KMS-11 (cell line): ENCODE measurements at regions not wholly inside any gene's neighbourhood (a gene's known extent, or its start where the extent isn't known, plus 50 kb on each side); places are given as distances from the start of the nearest gene placed in this dataset.

Experiments used
- H2AFZ ChIP-seq: fragments of 200-600 bp; sonication (generic); 2 replicates; pipeline ENCODE4 v1.6.1; 2016; ENCODE audit warnings: antibody characterized with exemption, mixed run types, low read depth
- H3K27ac ChIP-seq: fragments of 200-600 bp; sonication (generic); 2 replicates; pipeline ENCODE4 v1.6.1; 2016; ENCODE audit warnings: mild to moderate bottlenecking, mixed run types
- H3K27me3 ChIP-seq: fragments of 200-600 bp; sonication (generic); 2 replicates; pipeline ENCODE4 v1.6.1; 2017; ENCODE audit warnings: mild to moderate bottlenecking, low read depth, mixed run types, moderate library complexity; ENCODE audit not compliant: insufficient read depth
- H3K36me3 ChIP-seq: fragments of 200-600 bp; sonication (generic); 2 replicates; pipeline ENCODE4 v1.6.1; 2017; ENCODE audit warnings: mild to moderate bottlenecking, mixed run types; ENCODE audit not compliant: insufficient read depth
- H3K4me1 ChIP-seq: fragments of 200-600 bp; sonication (generic); 2 replicates; pipeline ENCODE4 v1.6.1; 2016; ENCODE audit warnings: mild to moderate bottlenecking, low read depth, mixed run types; ENCODE audit not compliant: poor library complexity, severe bottlenecking
- H3K4me2 ChIP-seq: fragments of 200-600 bp; sonication (generic); 2 replicates; pipeline ENCODE4 v1.7.0; 2016; ENCODE audit warnings: mild to moderate bottlenecking, mixed run types
- H3K4me3 ChIP-seq: fragments of 200-600 bp; sonication (generic); IDR thresholded peaks from 2 replicates; pipeline ENCODE4 v1.6.1; 2017; ENCODE audit warnings: low read depth, low read length, mixed read lengths; ENCODE audit not compliant: insufficient read depth
- H3K79me2 ChIP-seq: fragments of 200-600 bp; sonication (generic); 2 replicates; pipeline ENCODE4 v1.6.1; 2016; ENCODE audit warnings: low read depth, mixed run types; ENCODE audit not compliant: insufficient read depth
- H3K9ac ChIP-seq: fragments of 200-600 bp; sonication (generic); 2 replicates; pipeline ENCODE4 v1.6.1; 2016; ENCODE audit warnings: mild to moderate bottlenecking, mixed run types
- H4K20me1 ChIP-seq: fragments of 200-600 bp; sonication (generic); 2 replicates; pipeline ENCODE4 v1.6.1; 2016; ENCODE audit warnings: mild to moderate bottlenecking, mixed run types; ENCODE audit not compliant: insufficient read depth
- TF ChIP-seq, protein P1 (sequence below): fragments of 200-600 bp; sonication (generic); conservative IDR thresholded peaks from 2 replicates; pipeline ENCODE4 v1.6.1; 2017; ENCODE audit warnings: low read depth, mild to moderate bottlenecking, antibody characterized with exemption, low read length, moderate library complexity, mixed read lengths

DNA sequence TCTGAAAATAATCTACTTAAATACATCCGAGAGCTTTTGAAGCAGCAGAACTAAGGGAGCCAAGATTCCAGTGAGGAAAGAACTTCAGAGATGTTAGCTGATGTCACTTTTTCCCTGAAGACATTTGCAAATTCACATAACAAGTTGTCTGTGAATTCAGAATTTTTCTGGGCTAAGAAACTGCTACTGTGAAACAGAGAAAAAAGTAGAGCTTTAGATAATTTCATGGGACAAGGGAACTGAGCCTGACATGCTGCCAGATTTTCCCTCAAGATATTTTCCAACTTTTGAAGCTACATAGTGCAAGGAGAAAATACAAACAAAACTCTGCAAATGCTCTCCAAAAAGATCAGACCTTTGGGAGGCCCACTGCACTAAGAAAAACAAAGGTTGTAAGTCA, 484.2 kb downstream of the ANKRD7 start:
- Histone ChIP-seq H3K4me2 (no peak overlapping the region), H3K27ac (no peak overlapping the region), H2AFZ (no peak overlapping the region), H3K79me2 (no peaks in the 10 kb centered on the region), H3K9ac (no peak overlapping the region), H3K36me3 (no peaks in the 10 kb centered on the region), H3K4me3 (no peak overlapping the region), H4K20me1 (no peaks in the 10 kb centered on the region; the same call in 1 of the 2 replicates), H3K27me3 (no peaks in the 10 kb centered on the region), H3K4me1 (no peaks in the 10 kb centered on the region)
- TF ChIP-seq, protein P1, sequence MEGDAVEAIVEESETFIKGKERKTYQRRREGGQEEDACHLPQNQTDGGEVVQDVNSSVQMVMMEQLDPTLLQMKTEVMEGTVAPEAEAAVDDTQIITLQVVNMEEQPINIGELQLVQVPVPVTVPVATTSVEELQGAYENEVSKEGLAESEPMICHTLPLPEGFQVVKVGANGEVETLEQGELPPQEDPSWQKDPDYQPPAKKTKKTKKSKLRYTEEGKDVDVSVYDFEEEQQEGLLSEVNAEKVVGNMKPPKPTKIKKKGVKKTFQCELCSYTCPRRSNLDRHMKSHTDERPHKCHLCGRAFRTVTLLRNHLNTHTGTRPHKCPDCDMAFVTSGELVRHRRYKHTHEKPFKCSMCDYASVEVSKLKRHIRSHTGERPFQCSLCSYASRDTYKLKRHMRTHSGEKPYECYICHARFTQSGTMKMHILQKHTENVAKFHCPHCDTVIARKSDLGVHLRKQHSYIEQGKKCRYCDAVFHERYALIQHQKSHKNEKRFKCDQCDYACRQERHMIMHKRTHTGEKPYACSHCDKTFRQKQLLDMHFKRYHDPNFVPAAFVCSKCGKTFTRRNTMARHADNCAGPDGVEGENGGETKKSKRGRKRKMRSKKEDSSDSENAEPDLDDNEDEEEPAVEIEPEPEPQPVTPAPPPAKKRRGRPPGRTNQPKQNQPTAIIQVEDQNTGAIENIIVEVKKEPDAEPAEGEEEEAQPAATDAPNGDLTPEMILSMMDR: no peak

DNA sequence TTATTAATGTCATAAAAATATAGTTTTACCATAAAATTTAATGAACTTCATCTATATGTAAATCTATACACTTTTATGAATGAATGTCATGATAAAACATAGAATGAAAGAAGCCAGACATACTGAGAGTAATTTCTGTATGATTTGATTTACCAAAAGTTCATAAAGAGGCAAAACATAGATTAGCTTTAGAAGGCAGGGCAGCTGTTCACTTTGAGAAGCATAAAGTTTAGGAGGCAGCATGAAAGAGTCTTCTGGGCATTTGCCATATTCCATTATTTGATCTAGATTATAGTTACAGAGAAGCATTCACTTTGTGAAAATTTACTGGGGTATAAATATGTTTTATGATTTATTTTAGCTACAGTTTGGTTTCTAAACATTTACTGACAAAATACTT, 487.2 kb downstream of the ANKRD7 start:
- no peaks in the 10 kb centered on the region for H3K27me3 ChIP-seq
- no peaks in the 10 kb centered on the region; the same call in 1 of the 2 replicates for H4K20me1 ChIP-seq
- TF ChIP-seq, protein P1: no peak
- no peak overlapping the region for H3K9ac ChIP-seq
- no peak overlapping the region for H3K27ac ChIP-seq
- no peaks in the 10 kb centered on the region for H3K79me2 ChIP-seq
- no peaks in the 10 kb centered on the region for H3K4me1 ChIP-seq
- H2AFZ ChIP-seq: no peak overlapping the region
- H3K4me2 ChIP-seq: no peak overlapping the region
- H3K4me3 ChIP-seq: no peak overlapping the region
- H3K36me3 ChIP-seq: no peaks in the 10 kb centered on the region

DNA sequence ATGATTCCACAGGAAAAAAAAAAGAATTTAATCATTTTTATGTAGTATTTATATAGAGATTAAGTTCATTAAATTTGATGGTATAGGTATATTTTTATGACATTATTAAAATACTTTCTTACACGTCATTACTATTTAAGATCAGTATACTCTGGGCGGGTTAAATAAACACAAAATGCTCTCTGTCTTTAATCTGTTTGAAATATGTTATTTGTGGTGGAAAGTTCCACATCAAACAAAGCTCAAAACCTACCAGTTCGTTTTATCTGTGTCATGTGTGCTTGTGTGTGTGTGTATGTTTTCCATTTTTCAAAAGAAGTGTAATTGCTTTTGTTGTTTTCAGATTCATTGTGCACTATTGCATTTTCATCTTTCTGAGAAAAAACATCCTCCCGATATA, 488.5 kb downstream of the ANKRD7 start:
- TF ChIP-seq, protein P1: no peak
- Histone ChIP-seq H3K79me2 (no peaks in the 10 kb centered on the region), H3K4me2 (no peak overlapping the region), H3K4me1 (no peaks in the 10 kb centered on the region), H3K9ac (no peak overlapping the region), H3K4me3 (no peak overlapping the region), H3K27me3 (no peaks in the 10 kb centered on the region), H4K20me1 (no peaks in the 10 kb centered on the region; the same call in 1 of the 2 replicates), H3K27ac (no peak overlapping the region), H3K36me3 (no peaks in the 10 kb centered on the region), H2AFZ (no peak overlapping the region)

DNA sequence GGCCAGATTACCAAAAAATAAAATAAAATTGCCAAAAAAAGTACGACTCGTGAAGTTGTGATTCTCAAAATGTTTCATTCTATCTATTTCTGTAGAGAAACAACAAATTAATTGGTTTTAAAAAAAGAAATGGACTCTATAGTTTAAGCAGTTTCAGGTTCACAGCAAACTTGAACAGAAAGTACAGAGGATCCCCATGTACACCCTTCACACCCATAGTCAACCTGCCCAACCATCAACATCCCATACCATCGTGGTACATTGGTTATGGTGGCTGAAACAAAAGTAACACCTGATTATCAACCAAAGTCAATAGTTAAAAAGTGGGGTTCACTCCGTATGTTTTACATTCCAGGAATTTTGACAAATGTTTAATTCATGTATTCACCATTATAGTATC, 496.1 kb downstream of the ANKRD7 start:
- no peak overlapping the region for H3K4me3 ChIP-seq
- no peak overlapping the region for H3K9ac ChIP-seq
- TF ChIP-seq, protein P1: no peak

More for the DNA sequence above, 496.1 kb downstream of the ANKRD7 start:
- H2AFZ ChIP-seq: no peak overlapping the region
- H3K36me3 ChIP-seq: no peaks in the 10 kb centered on the region
- no peak overlapping the region for H3K4me2 ChIP-seq
- H4K20me1 ChIP-seq: no peaks in the 10 kb centered on the region
- H3K27ac ChIP-seq: no peak overlapping the region
- no peaks in the 10 kb centered on the region for H3K4me1 ChIP-seq
- no peaks in the 10 kb centered on the region for H3K27me3 ChIP-seq
- no peaks in the 10 kb centered on the region for H3K79me2 ChIP-seq
